Body of pancreas (tissue), 4 donors: ENCODE measurements at regions not wholly inside any gene's neighbourhood (a gene's known extent, or its start where the extent isn't known, plus 50 kb on each side); places are given as distances from the start of the nearest gene placed in this dataset.

Experiments
- CTCF ChIP-seq, 7 experiments: fragments of 450-650 bp in 4 of 7; fragments of 200-600 bp in 3 of 7; sonication (generic) in 3 of 7; IDR thresholded peaks; one replicate each; pipeline ENCODE4 v1.5.1; 2016 to 2019; ENCODE audit warnings: antibody characterized with exemption in 7 of 7
- POLR2A ChIP-seq, 3 donors: fragments of 450-650 bp; IDR thresholded peaks; one replicate each; pipeline ENCODE4 v1.6.1; 2016; ENCODE audit warnings: antibody characterized with exemption in 3 of 3, mild to moderate bottlenecking in 2 of 3

GRCh38 chr3:72678867-72679266 lies 169.4 kb downstream of the SHQ1 start:
- no peak for TF ChIP-seq POLR2A (IDR thresholded peaks at IDR 0.05)
- no peak for TF ChIP-seq CTCF (IDR thresholded peaks at IDR 0.05)
